Heart left ventricle (tissue), 13 donors: ENCODE measurements at regions not wholly inside any gene's neighbourhood (a gene's known extent, or its start where the extent isn't known, plus 50 kb on each side); places are given as distances from the start of the nearest gene placed in this dataset.

Experiments
- POLR2A ChIP-seq, 2 donors: fragments of 450-650 bp; IDR thresholded peaks; one replicate each; pipeline ENCODE4 v1.6.1; 2017; ENCODE audit warnings: antibody characterized with exemption in 2 of 2, mild to moderate bottlenecking in 2 of 2, moderate library complexity in 2 of 2
- TF ChIP-seq, protein P1 (sequence below), 12 donors: fragments of 200-600 bp; sonication (generic) in 4 of 12; IDR thresholded peaks; one replicate each; pipeline versions ENCODE4 v1.5.0 to v1.8.0; 2018 to 2022; ENCODE audit warnings: antibody characterized with exemption in 12 of 12, mild to moderate bottlenecking in 5 of 12
- donor health status: ischemic (EF 13 %, LVEDD 7.1; RV severe dilation, severe dysfunction).
- donor health status: DM: no; HTN: yes; CAD: no.
- donor health status: DM: no; HTN: no; CAD: no.
- donor health status: ischemic (EF 25% LVEDD 6.9; RV normal size, moderate dysfunction).
- donor health status: ischemic (EF 25% LVEDD 5.7; RV mildly dilated, moderate dysfunction).
- donor health status: ischemic (EF 35%, LVEDD 5.7; RV mildly dilated, moderate dysfunction).
- donor health status: nonischemic (EF 11% LVEDD 7.7; RV severe dilation, severe dysfunction).
- donor health status: DM: yes; HTN: yes; CAD: no.
- donor health status: PGD.
- donor health status: ischemic (EF 29% LVEDD 5.4; RV normal size, mild dysfunction).
- donor health status: nonischemic (EF 23%, LVEDD 6.1; RV moderate dilation, normal function).

DNA sequence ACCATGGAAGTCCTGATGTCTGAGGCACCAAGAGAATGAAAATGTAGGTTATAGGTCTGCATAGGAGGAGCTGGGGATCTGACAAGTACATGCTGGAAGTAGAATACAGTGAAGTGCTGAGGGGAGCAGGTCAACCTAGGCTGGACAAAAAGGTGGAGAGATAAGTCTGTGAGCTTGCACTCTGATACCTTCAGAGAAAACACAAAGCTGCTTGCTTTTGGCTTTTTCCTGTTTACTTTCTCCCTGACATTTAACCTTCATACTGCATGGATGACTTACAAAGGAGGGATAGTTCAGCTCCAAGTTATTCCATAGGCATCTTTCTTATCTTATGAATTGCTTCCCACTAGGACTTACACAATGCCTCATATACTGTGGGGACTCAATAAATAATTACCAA lies 256.7 kb upstream of the NREP start:
- TF ChIP-seq, protein P1, sequence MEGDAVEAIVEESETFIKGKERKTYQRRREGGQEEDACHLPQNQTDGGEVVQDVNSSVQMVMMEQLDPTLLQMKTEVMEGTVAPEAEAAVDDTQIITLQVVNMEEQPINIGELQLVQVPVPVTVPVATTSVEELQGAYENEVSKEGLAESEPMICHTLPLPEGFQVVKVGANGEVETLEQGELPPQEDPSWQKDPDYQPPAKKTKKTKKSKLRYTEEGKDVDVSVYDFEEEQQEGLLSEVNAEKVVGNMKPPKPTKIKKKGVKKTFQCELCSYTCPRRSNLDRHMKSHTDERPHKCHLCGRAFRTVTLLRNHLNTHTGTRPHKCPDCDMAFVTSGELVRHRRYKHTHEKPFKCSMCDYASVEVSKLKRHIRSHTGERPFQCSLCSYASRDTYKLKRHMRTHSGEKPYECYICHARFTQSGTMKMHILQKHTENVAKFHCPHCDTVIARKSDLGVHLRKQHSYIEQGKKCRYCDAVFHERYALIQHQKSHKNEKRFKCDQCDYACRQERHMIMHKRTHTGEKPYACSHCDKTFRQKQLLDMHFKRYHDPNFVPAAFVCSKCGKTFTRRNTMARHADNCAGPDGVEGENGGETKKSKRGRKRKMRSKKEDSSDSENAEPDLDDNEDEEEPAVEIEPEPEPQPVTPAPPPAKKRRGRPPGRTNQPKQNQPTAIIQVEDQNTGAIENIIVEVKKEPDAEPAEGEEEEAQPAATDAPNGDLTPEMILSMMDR (IDR thresholded peaks at IDR 0.05), result no peak
- no peak for TF ChIP-seq POLR2A (IDR thresholded peaks at IDR 0.05)
